ENCODE measurements at regions not wholly inside any gene's neighbourhood (a gene's known extent, or its start where the extent isn't known, plus 50 kb on each side); places are given as distances from the start of the nearest gene placed in this dataset.

DNA sequence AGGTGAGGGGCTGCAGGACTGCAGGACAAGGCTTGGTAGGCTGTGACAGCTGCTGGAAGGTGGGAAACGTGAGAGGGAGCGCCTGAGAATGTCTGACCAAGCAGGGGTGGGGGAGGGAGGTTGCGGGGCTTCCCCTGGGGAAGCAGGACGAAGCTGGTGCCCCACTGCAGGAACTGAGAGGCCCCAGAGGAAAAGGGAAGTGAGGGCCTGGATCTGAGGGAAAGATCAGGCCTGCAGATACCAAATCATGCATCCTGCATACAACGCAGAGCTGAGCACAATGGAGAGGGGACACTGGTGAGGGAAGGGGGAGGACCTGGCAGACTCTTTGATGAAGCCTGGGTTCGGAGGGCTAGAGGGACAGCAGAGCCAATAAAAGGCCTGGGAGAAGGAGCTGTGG lies 65.7 kb upstream of the BACE2 start:
- TF ChIP-seq EZH2 (IDR thresholded peaks at IDR 0.05; ENCODE audit: insufficient read depth, poor library complexity, severe bottlenecking): no peak
- TF ChIP-seq EZH2phosphoT487 (IDR thresholded peaks at IDR 0.05; ENCODE audit: insufficient read depth, low read depth): no peak

All from GM23248 (cell line).